Hepatocyte (in vitro differentiated cells): ENCODE measurements at regions not wholly inside any gene's neighbourhood (a gene's known extent, or its start where the extent isn't known, plus 50 kb on each side); places are given as distances from the start of the nearest gene placed in this dataset.

Experiments
- EZH2 ChIP-seq: fragments of 200-600 bp; sonication (generic); IDR thresholded peaks from 2 replicates; pipeline ENCODE4 v1.6.1; 2016; ENCODE audit warnings: antibody characterized with exemption, mild to moderate bottlenecking, borderline replicate concordance
- EZH2phosphoT487 ChIP-seq: fragments of 200-600 bp; sonication (generic); IDR thresholded peaks from one replicate; pipeline ENCODE4 v1.6.1; 2018; ENCODE audit warnings: antibody characterized with exemption, mild to moderate bottlenecking, low read depth, moderate library complexity; ENCODE audit not compliant: unreplicated experiment, severe bottlenecking
- TF ChIP-seq, protein P1 (sequence below): fragments of 200-600 bp; sonication (generic); IDR thresholded peaks from 2 replicates; pipeline ENCODE4 v1.5.1; 2016; ENCODE audit warnings: antibody characterized with exemption, mild to moderate bottlenecking; ENCODE audit not compliant: poor library complexity

DNA sequence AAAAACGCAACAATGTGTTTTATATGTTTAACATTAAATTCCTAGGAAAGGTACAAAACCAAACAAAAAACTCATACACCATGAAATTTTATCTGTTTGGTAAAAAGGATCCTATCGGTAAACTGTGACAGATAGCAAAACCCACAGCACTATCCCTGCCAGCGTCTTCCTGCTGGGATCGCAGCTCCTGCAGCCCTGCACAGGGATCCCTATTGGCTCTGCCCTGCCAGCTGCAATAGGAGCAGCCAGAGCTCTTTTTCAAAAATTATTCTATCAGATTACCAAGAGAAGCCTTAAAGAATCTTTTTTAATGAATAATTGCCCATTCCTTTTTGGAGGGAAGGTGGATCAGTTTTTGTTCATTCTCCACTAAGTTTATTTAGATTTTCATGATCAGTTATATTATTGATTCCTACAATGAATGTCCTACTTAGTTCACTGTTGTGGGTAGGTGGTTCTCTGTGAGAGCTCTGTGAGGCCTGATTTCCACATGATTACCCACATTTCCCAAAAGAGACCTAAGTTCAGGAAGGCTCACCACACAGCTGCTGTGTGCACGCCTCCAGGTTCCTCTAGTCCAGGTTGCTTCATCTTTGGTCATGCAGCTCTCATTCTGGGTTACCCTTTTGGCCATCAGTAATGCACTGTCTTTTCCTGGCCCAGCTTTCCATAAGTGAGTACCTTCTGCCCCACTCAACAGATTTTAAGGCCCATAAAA, 293.8 kb downstream of the FRK start:
- no peak for TF ChIP-seq EZH2phosphoT487
- TF ChIP-seq, protein P1, sequence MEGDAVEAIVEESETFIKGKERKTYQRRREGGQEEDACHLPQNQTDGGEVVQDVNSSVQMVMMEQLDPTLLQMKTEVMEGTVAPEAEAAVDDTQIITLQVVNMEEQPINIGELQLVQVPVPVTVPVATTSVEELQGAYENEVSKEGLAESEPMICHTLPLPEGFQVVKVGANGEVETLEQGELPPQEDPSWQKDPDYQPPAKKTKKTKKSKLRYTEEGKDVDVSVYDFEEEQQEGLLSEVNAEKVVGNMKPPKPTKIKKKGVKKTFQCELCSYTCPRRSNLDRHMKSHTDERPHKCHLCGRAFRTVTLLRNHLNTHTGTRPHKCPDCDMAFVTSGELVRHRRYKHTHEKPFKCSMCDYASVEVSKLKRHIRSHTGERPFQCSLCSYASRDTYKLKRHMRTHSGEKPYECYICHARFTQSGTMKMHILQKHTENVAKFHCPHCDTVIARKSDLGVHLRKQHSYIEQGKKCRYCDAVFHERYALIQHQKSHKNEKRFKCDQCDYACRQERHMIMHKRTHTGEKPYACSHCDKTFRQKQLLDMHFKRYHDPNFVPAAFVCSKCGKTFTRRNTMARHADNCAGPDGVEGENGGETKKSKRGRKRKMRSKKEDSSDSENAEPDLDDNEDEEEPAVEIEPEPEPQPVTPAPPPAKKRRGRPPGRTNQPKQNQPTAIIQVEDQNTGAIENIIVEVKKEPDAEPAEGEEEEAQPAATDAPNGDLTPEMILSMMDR, result no peak
- TF ChIP-seq EZH2, result no peak
